GM18508 (cell line): ENCODE measurements at regions not wholly inside any gene's neighbourhood (a gene's known extent, or its start where the extent isn't known, plus 50 kb on each side); places are given as distances from the start of the nearest gene placed in this dataset.
"Not testable (repeated sequence)": the region's sequence is repeated elsewhere in the genome, so short reads cannot be mapped to it uniquely, and the experiment has no call there.

Source experiments
- ATAC-seq: cut with Tn5 transposase; IDR thresholded peaks from one replicate; pipeline ENCODE4 v1.9.1; 2021; ENCODE audit warnings: moderate number of reproducible peaks; ENCODE audit not compliant: insufficient read depth, unreplicated experiment

GRCh38 chr4:3911252-3911856, 145.2 kb downstream of the ADRA2C start:
- ATAC-seq, result no peak

- ATAC-seq, result not testable (repeated sequence)
These were observed 148.3 kb downstream of the ADRA2C start for GRCh38 chr4:3914511-3914910.

GRCh38 chr4:3919509-3919908, 153.3 kb downstream of the ADRA2C start:
- ATAC-seq, result not testable (repeated sequence)

GRCh38 chr4:3921902-3922301, 155.7 kb downstream of the ADRA2C start:
- not testable (repeated sequence) for ATAC-seq

- not testable (repeated sequence) for ATAC-seq
These were observed 159.7 kb downstream of the ADRA2C start for GRCh38 chr4:3925841-3926240.

GRCh38 chr4:3926271-3926670, 160.1 kb downstream of the ADRA2C start:
- ATAC-seq, result not testable (repeated sequence)

- not testable (repeated sequence) for ATAC-seq
These were observed 161.0 kb downstream of the ADRA2C start for GRCh38 chr4:3926969-3927755.

GRCh38 chr4:3929431-3929830, 163.2 kb downstream of the ADRA2C start:
- ATAC-seq, result not testable (repeated sequence)

GRCh38 chr4:3932734-3933133, 166.5 kb downstream of the ADRA2C start:
- ATAC-seq, result not testable (repeated sequence)

- ATAC-seq, result not testable (repeated sequence)
These were observed 169.2 kb downstream of the ADRA2C start for GRCh38 chr4:3935406-3935805.

- ATAC-seq, result no peak
These were observed 170.0 kb downstream of the ADRA2C start for GRCh38 chr4:3936184-3936583.

- not testable (repeated sequence) for ATAC-seq
These were observed 171.8 kb downstream of the ADRA2C start for GRCh38 chr4:3937849-3938562.

GRCh38 chr4:3938676-3939075, 172.5 kb downstream of the ADRA2C start:
- ATAC-seq, result not testable (repeated sequence)

GRCh38 chr4:3939954-3940591, 173.9 kb downstream of the ADRA2C start:
- not testable (repeated sequence) for ATAC-seq

GRCh38 chr4:3941735-3942522, 175.7 kb downstream of the ADRA2C start:
- ATAC-seq, result not testable (repeated sequence)

- not testable (repeated sequence) for ATAC-seq
These were observed 176.4 kb downstream of the ADRA2C start for GRCh38 chr4:3942569-3942971.

GRCh38 chr4:3943051-3943450, 176.9 kb downstream of the ADRA2C start:
- not testable (repeated sequence) for ATAC-seq

GRCh38 chr4:3945511-3946290, 179.5 kb downstream of the ADRA2C start:
- ATAC-seq, result no peak

- ATAC-seq, result not testable (repeated sequence)
These were observed 180.4 kb downstream of the ADRA2C start for GRCh38 chr4:3946553-3946952.
